ENCODE measurements at regions not wholly inside any gene's neighbourhood (a gene's known extent, or its start where the extent isn't known, plus 50 kb on each side); places are given as distances from the start of the nearest gene placed in this dataset.

DNA sequence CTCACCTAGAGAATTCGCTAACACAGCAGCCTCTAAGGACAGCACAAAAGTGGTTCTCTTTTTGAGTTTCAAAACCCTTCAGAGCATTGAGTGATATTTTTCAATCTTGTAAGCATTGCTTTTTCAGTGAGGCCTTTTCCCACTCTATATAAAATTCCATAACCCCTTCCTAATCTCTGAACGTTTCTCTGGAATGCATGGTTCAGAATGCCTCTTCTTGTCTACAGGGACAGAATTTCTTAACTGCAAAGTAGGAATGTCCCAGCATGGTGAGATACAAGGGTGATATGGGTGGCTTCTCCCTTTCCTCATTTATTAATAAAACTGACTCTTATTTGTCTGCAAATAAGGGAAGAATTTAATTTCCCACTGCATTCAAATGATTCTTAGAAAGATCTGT is 377.9 kb downstream of the LTN1 start:
- WGBS (ENCODE audit: extremely low coverage, insufficient coverage, insufficient read length), result no CpG with 5 or more reads among the region's 2 CpGs
- no peaks in the 10 kb centered on the region for H3K9me3 ChIP-seq (ENCODE audit: insufficient read depth, low read depth, low read length)

GRCh38 chr21:28608646-28609045 is 384.0 kb downstream of the LTN1 start:
- Histone ChIP-seq H2AK5ac (ENCODE audit: low read length) (no peak overlapping the region), H3K4me3 (ENCODE audit: low read depth, low read length) (no peak overlapping the region), H2BK120ac (ENCODE audit: insufficient read depth, low read length, poor library complexity) (no peak overlapping the region), H3K9ac (ENCODE audit: low read length) (no peak overlapping the region), H3K4me2 (ENCODE audit: low read length) (no peak overlapping the region), H2BK5ac (ENCODE audit: low read depth, low read length, poor library complexity) (no peak overlapping the region), H3K79me2 (ENCODE audit: control insufficient read depth, insufficient read depth, low read length, poor library complexity) (no peaks in the 10 kb centered on the region), H3K27me3 (ENCODE audit: insufficient read depth, low read length) (no peaks in the 10 kb centered on the region), H3K4ac (ENCODE audit: low read depth, low read length) (no peak overlapping the region), H3K36me3 (ENCODE audit: control insufficient read depth in 1 of 2, insufficient read depth in 2 of 2, low read length in 2 of 2) (no peaks in the 10 kb centered on the region), H3K27ac (ENCODE audit: low read depth, low read length) (no peak overlapping the region), H4K12ac (ENCODE audit: low read depth, low read length) (no peak overlapping the region), H4K91ac (ENCODE audit: low read depth, low read length) (no peak overlapping the region), H3K23ac (ENCODE audit: low read length) (no peak overlapping the region), H2BK12ac (ENCODE audit: low read length) (no peak overlapping the region), H3K79me1 (ENCODE audit: low read length) (no peaks in the 10 kb centered on the region), H3K4me1 (ENCODE audit: control insufficient read depth in 1 of 2, insufficient read depth in 2 of 2, low read length in 2 of 2) (no peaks in the 10 kb centered on the region), H4K8ac (ENCODE audit: low read depth, low read length) (no peak overlapping the region), H3K18ac (ENCODE audit: low read length) (no peak overlapping the region), H3K9me3 (ENCODE audit: insufficient read depth, low read depth, low read length) (peaks cover 4% of the 10 kb centered on the region), H2AFZ (ENCODE audit: insufficient read depth, low read length, poor library complexity) (no peak overlapping the region), H3K14ac (ENCODE audit: low read length) (no peak overlapping the region)
- no CpG with 5 or more reads among the region's 5 CpGs for WGBS (ENCODE audit: extremely low coverage, insufficient coverage, insufficient read length)
- no peak for DNase-seq

More for the DNA sequence above, 377.9 kb downstream of the LTN1 start:
- Histone ChIP-seq H3K9ac (ENCODE audit: low read length) (no peak overlapping the region), H2AFZ (ENCODE audit: insufficient read depth, low read length, poor library complexity) (no peak overlapping the region), H4K8ac (ENCODE audit: low read depth, low read length) (no peak overlapping the region), H3K4me2 (ENCODE audit: low read length) (no peak overlapping the region), H3K4ac (ENCODE audit: low read depth, low read length) (no peak overlapping the region), H3K23ac (ENCODE audit: low read length) (no peak overlapping the region), H4K12ac (ENCODE audit: low read depth, low read length) (no peak overlapping the region), H2AK5ac (ENCODE audit: low read length) (no peak overlapping the region), H3K4me1 (ENCODE audit: control insufficient read depth in 1 of 2, insufficient read depth in 2 of 2, low read length in 2 of 2) (no peaks in the 10 kb centered on the region), H3K79me2 (ENCODE audit: control insufficient read depth, insufficient read depth, low read length, poor library complexity) (no peaks in the 10 kb centered on the region), H3K27me3 (ENCODE audit: insufficient read depth, low read length) (no peaks in the 10 kb centered on the region), H3K27ac (ENCODE audit: low read depth, low read length) (no peak overlapping the region), H2BK120ac (ENCODE audit: insufficient read depth, low read length, poor library complexity) (no peak overlapping the region), H3K18ac (ENCODE audit: low read length) (no peak overlapping the region), H3K79me1 (ENCODE audit: low read length) (no peaks in the 10 kb centered on the region), H2BK5ac (ENCODE audit: low read depth, low read length, poor library complexity) (no peak overlapping the region), H3K36me3 (ENCODE audit: control insufficient read depth in 1 of 2, insufficient read depth in 2 of 2, low read length in 2 of 2) (no peaks in the 10 kb centered on the region), H2BK12ac (ENCODE audit: low read length) (no peak overlapping the region), H3K14ac (ENCODE audit: low read length) (no peak overlapping the region), H4K91ac (ENCODE audit: low read depth, low read length) (no peak overlapping the region), H3K4me3 (ENCODE audit: low read depth, low read length) (no peak overlapping the region)
- peak in 1 of 2 donors; percentile 51 for DNase-seq

GRCh38 chr21:28607545-28607944 is 385.1 kb downstream of the LTN1 start:
- Histone ChIP-seq H3K18ac (ENCODE audit: low read length) (no peak overlapping the region), H2BK120ac (ENCODE audit: insufficient read depth, low read length, poor library complexity) (no peak overlapping the region), H3K36me3 (ENCODE audit: control insufficient read depth in 1 of 2, insufficient read depth in 2 of 2, low read length in 2 of 2) (no peaks in the 10 kb centered on the region), H2AK5ac (ENCODE audit: low read length) (no peak overlapping the region), H3K9me3 (ENCODE audit: insufficient read depth, low read depth, low read length) (peaks cover 4% of the 10 kb centered on the region), H3K27me3 (ENCODE audit: insufficient read depth, low read length) (no peaks in the 10 kb centered on the region), H2BK5ac (ENCODE audit: low read depth, low read length, poor library complexity) (no peak overlapping the region), H3K14ac (ENCODE audit: low read length) (no peak overlapping the region), H3K4ac (ENCODE audit: low read depth, low read length) (no peak overlapping the region), H4K8ac (ENCODE audit: low read depth, low read length) (no peak overlapping the region), H3K4me2 (ENCODE audit: low read length) (no peak overlapping the region), H3K4me1 (ENCODE audit: control insufficient read depth in 1 of 2, insufficient read depth in 2 of 2, low read length in 2 of 2) (no peaks in the 10 kb centered on the region), H3K79me1 (ENCODE audit: low read length) (no peaks in the 10 kb centered on the region), H2BK12ac (ENCODE audit: low read length) (no peak overlapping the region), H3K79me2 (ENCODE audit: control insufficient read depth, insufficient read depth, low read length, poor library complexity) (no peaks in the 10 kb centered on the region), H3K27ac (ENCODE audit: low read depth, low read length) (no peak overlapping the region), H2AFZ (ENCODE audit: insufficient read depth, low read length, poor library complexity) (no peak overlapping the region), H3K4me3 (ENCODE audit: low read depth, low read length) (no peak overlapping the region), H3K23ac (ENCODE audit: low read length) (no peak overlapping the region), H3K9ac (ENCODE audit: low read length) (no peak overlapping the region), H4K12ac (ENCODE audit: low read depth, low read length) (no peak overlapping the region), H4K91ac (ENCODE audit: low read depth, low read length) (no peak overlapping the region)
- DNase-seq, result no peak
- WGBS (ENCODE audit: extremely low coverage, insufficient coverage, insufficient read length), result 100% methylated on average over 2 of the region's 4 CpGs

GRCh38 chr21:28604946-28605537 is 387.6 kb downstream of the LTN1 start:
- H3K9ac ChIP-seq (ENCODE audit: low read length), result no peak overlapping the region
- H4K8ac ChIP-seq (ENCODE audit: low read depth, low read length), result no peak overlapping the region
- no peak overlapping the region for H2AFZ ChIP-seq (ENCODE audit: insufficient read depth, low read length, poor library complexity)
- WGBS (ENCODE audit: extremely low coverage, insufficient coverage, insufficient read length), result no CpG with 5 or more reads among the region's 3 CpGs
- no peak overlapping the region for H4K12ac ChIP-seq (ENCODE audit: low read depth, low read length)
- no peak overlapping the region for H3K4me2 ChIP-seq (ENCODE audit: low read length)
- no peak overlapping the region for H2BK5ac ChIP-seq (ENCODE audit: low read depth, low read length, poor library complexity)
- peaks cover 10% of the 10 kb centered on the region for H3K9me3 ChIP-seq (ENCODE audit: insufficient read depth, low read depth, low read length)
- no peak overlapping the region for H3K18ac ChIP-seq (ENCODE audit: low read length)
- no peak overlapping the region for H3K4ac ChIP-seq (ENCODE audit: low read depth, low read length)
- no peaks in the 10 kb centered on the region for H3K79me2 ChIP-seq (ENCODE audit: control insufficient read depth, insufficient read depth, low read length, poor library complexity)
- H2AK5ac ChIP-seq (ENCODE audit: low read length), result no peak overlapping the region
- H4K91ac ChIP-seq (ENCODE audit: low read depth, low read length), result no peak overlapping the region
- DNase-seq, result no peak
- no peaks in the 10 kb centered on the region for H3K36me3 ChIP-seq (ENCODE audit: control insufficient read depth in 1 of 2, insufficient read depth in 2 of 2, low read length in 2 of 2)
- no peak overlapping the region for H2BK12ac ChIP-seq (ENCODE audit: low read length)
- no peaks in the 10 kb centered on the region for H3K4me1 ChIP-seq (ENCODE audit: control insufficient read depth in 1 of 2, insufficient read depth in 2 of 2, low read length in 2 of 2)
- no peak overlapping the region for H3K14ac ChIP-seq (ENCODE audit: low read length)
- no peak overlapping the region for H3K23ac ChIP-seq (ENCODE audit: low read length)
- H3K27me3 ChIP-seq (ENCODE audit: insufficient read depth, low read length), result no peaks in the 10 kb centered on the region
- H3K27ac ChIP-seq (ENCODE audit: low read depth, low read length), result no peak overlapping the region
- H3K4me3 ChIP-seq (ENCODE audit: low read depth, low read length), result no peak overlapping the region
- H2BK120ac ChIP-seq (ENCODE audit: insufficient read depth, low read length, poor library complexity), result no peak overlapping the region
- no peaks in the 10 kb centered on the region for H3K79me1 ChIP-seq (ENCODE audit: low read length)
